Activated CD8-positive, alpha-beta memory T cell treated with anti-CD3 and anti-CD28 coated beads for 4 hours (primary cell): ENCODE measurements at regions not wholly inside any gene's neighbourhood (a gene's known extent, or its start where the extent isn't known, plus 50 kb on each side); places are given as distances from the start of the nearest gene placed in this dataset.

Experiments used
- DNase-seq, 2 donors: peaks; one replicate each; pipeline ENCODE4 v3.0.0-alpha.2; 2020; ENCODE audit warnings: low read depth in 2 of 2

GRCh38 chr11:128365044-128365443 is 222.3 kb downstream of the ETS1 start:
- no peak for DNase-seq

- no peak for DNase-seq
These were observed 225.8 kb downstream of the ETS1 start for GRCh38 chr11:128361451-128362020.

GRCh38 chr11:128359515-128359914 is 227.8 kb downstream of the ETS1 start:
- no peak for DNase-seq

- DNase-seq = no peak
These were observed 230.3 kb downstream of the ETS1 start for GRCh38 chr11:128357073-128357472.

GRCh38 chr11:128355558-128355957 is 231.8 kb downstream of the ETS1 start:
- DNase-seq = no peak

- DNase-seq = no peak
These were observed 232.9 kb downstream of the ETS1 start for GRCh38 chr11:128354476-128354875.

- DNase-seq = no peak
These were observed 236.2 kb downstream of the ETS1 start for GRCh38 chr11:128351168-128351567.

GRCh38 chr11:128349650-128350299 is 237.6 kb downstream of the ETS1 start:
- DNase-seq = no peak

GRCh38 chr11:128346804-128347203 is 240.6 kb downstream of the ETS1 start:
- DNase-seq = no peak

GRCh38 chr11:128345316-128345715 is 242.0 kb downstream of the ETS1 start:
- no peak for DNase-seq

- no peak for DNase-seq
These were observed 243.5 kb downstream of the ETS1 start for GRCh38 chr11:128343870-128344269.

GRCh38 chr11:128343135-128343514 is 244.2 kb downstream of the ETS1 start:
- DNase-seq = no peak

- DNase-seq = no peak
These were observed 244.7 kb downstream of the ETS1 start for GRCh38 chr11:128342511-128343134.

GRCh38 chr11:128341280-128342248 is 245.8 kb downstream of the ETS1 start:
- no peak for DNase-seq

- DNase-seq = no peak
These were observed 247.6 kb downstream of the ETS1 start for GRCh38 chr11:128339792-128340191.

GRCh38 chr11:128338811-128339210 is 248.5 kb downstream of the ETS1 start:
- DNase-seq = no peak

GRCh38 chr11:128336203-128336602 is 251.2 kb downstream of the ETS1 start:
- DNase-seq = no peak

- no peak for DNase-seq
These were observed 251.6 kb downstream of the ETS1 start for GRCh38 chr11:128335729-128336128.

GRCh38 chr11:128334311-128335044 is 252.9 kb downstream of the ETS1 start:
- no peak for DNase-seq

GRCh38 chr11:128331317-128331716 is 256.0 kb downstream of the ETS1 start:
- DNase-seq = no peak

GRCh38 chr11:128330203-128330602 is 257.2 kb downstream of the ETS1 start:
- DNase-seq = no peak
